GM21786 (cell line): ENCODE measurements at regions not wholly inside any gene's neighbourhood (a gene's known extent, or its start where the extent isn't known, plus 50 kb on each side); places are given as distances from the start of the nearest gene placed in this dataset.
A peak's percentile ranks its signal among the peaks of the same experiment; 100 is the strongest.
"Not testable (repeated sequence)": the region's sequence is repeated elsewhere in the genome, so short reads cannot be mapped to it uniquely, and the experiment has no call there.

Experiments used
- ATAC-seq: cut with Tn5 transposase; IDR thresholded peaks from one replicate; pipeline ENCODE4 v1.9.1; 2021; ENCODE audit not compliant: unreplicated experiment

DNA sequence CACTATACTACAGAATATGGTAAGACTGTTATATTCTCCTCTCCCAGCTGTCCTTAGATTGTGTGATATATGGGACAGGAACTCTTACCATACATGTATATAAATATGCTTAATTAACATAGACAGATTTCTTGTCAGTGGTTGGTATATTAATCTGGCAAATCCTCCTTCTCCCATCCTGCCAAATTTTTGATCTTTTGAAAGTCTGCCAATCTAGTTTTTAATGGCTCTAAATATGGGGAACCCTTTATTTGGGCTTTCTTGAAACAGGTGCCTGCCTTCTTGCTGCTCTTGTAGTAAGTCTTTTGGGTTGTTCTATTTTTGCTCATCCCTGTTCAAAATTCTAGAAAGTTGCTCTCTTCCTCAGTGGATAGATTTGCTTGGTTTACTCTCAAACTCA lies 63.5 kb downstream of the SPATA31D1 start:
- ATAC-seq: no peak

DNA sequence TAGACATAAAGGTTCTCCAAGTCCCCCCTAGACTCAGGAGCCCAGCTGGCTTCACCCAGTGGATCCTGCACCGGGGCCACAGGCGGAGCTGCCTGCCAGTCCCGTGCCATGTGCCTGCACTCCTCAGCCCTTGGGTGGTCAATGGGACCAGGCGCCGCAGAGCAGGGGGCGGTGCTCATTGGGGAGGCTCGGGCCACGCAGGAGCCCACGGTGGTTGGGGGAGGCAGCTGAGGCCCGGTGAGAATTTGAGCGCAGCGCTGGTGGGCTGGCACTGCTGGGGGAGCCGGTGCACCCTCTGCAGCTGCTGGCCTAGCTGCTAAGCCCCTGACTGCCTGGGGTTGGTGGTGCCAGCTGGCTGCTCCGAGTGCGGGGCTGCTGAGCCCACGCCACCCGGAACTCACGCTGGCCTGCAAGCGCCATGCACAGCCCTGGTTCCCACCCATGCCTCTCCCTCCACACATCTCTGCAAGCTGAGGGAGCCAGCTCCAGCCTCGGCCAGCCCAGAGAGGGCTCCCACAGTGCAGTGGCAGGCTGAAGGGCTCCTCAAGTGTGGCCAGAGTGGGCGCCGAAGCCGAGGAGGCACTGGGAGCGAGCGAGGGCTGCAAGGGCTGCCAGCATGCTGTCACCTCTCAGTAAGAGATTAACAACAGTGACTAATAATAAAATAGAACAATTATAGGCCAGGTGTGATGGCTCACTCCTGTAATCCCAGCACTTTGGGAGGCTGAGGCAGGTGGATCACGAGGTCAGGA lies 65.9 kb downstream of the SPATA31D1 start:
- ATAC-seq: no peak

DNA sequence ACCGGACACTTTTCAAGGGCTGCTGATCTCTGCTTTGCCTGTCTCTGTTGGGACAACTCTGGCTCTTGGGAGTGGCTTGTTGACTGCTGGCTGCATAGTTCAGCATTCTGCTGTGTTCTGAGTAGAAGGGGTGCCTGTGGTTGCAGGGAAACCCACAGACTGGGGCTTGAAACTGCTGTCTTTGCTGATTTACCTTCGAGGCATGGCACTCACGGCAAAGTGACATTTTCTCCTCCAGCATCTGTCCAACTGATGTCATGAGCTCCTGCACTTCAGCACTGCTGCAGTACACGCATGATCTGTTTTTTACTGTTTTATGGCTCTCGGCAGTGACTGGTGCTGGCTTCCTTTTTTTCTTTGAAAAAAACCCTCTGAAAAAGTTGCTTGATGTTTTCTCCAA lies 69.2 kb downstream of the SPATA31D1 start:
- no peak for ATAC-seq

DNA sequence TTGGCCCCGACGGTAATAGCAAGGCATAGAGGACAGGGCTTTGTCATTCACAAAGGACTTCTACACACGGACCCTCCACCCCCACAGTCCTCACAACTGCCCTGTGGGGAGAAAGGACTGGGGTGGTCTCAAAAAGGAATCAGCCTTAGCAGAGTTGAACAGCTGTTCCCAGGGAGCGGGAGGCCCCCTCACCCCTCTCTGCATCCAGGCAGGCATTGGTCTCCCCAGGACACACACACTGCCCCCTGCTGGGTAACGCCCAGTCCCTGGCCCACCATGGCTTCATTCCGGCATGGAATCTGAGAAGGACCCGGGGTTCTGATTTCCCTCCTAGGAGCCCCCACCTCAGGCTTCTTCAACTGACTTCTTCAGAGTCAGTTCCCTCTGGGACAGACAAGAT lies 73.2 kb downstream of the SPATA31D1 start:
- not testable (repeated sequence) for ATAC-seq

DNA sequence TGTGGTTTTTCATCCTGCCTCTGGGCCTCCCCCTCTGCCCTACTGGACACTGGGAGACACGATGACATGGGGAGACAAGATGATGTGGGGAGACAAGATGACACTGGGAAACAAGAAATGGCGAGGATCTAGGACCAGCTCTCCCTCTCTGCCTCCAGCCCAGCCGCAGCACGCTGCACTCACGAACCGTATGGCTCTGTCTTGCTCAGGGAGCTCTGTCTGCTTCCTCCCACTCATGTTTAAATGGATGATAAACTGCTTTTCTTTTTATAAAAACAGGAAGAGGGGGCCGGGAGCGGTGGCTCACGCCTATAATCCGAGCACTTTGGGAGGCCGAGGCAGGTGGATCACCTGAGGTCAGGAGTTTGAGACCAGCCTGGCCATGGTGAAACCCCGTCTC lies 73.7 kb downstream of the SPATA31D1 start:
- no peak for ATAC-seq

DNA sequence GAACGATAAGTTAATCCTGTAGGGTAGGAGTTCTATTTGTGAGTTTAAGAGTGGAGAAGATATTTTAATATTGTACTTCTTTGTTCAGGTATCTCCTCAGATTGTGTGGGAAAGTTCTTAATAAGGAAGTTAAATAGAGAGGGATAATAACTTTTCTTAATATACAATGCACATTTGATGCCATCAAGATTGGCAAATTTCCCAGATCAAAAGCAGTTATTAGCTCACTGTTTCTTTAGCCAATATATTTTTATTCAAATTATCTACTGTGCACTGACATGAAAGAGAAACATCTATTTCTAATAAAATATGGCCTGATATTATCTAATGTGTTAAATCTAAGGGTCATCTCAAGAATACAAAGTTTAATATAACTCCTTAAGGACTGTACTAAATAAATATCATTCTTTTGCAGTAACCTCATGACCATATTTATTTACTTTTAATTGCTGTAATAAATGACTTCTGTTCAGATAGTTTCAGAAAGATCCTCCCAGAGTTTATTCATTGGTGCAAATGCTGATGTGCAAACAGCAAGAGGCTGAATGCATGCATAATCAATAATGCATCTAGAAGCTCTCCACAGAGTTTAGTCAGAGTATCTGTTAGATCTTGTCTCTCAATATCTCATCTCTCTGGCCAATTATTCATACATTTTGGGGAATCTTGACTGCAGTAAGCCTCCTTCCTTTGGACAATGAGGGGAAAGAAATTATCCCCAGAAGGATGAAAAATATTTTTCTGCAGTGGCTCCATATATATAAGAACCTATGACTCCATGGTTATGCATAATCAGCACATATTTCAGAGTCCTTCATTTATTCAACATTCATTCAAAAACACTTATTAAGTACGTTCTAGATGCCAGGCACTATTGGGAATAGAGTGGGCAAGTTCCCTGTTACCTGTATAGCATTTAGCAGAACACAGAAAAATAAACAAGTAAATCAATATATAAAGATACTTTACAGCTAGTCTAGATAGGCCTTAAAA lies 85.3 kb downstream of the SPATA31D1 start:
- ATAC-seq: no peak

DNA sequence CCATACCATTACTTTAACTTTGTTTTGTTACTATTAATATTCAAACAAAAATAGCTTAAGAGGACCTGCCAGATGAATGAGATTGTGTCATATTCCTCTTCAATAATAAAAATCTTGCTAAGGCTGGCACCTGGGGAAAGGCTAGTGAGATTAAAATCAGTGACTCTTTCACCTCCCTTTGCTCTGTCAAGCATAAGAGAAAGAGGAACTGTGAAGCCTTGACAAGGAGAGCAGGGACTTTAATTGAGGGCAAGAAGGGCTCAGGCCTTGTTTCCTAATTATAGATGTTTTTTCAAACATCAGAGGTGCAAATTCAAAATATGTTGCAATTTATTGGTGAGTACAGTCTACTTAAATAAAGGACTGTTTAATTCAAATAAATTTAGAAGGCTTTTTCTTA lies 91.7 kb downstream of the SPATA31D1 start:
- ATAC-seq: peak; percentile 69

DNA sequence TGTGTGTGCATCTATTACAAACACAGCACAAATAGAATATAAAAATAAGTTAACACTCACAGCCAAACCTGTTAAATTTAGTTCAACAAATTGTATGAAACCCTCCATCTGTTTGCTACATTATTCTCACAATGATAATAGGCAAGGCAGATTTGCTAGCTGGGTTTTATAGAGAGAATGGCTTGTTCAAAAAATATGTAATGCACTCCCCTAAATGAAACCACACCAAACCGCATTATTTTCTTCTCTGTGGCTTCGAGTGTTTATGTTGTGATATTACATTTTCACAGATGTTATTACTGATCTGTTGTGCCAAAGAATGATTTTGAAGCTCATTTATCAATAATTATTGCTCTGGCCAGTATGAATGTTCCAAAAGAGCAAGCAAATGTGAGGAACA lies 92.9 kb downstream of the SPATA31D1 start:
- no peak for ATAC-seq

DNA sequence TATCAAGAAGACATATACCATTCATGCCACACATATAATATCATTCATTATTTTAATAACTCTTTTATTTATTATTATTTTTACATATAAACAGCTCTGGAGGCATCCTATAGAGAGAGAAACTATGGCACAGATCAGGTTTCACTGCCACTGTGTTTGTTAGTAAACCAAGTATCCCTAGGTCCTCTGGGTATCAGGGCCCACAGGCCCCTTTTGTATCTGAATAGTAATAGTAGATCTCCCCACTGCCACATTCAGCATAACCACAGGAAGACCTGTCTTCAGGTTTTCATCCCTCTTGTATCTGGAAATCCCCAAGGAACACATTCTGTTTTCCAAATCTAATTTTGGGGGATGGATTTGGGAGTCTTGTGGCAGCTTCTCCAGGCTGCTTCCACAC lies 94.0 kb downstream of the SPATA31D1 start:
- ATAC-seq: no peak

DNA sequence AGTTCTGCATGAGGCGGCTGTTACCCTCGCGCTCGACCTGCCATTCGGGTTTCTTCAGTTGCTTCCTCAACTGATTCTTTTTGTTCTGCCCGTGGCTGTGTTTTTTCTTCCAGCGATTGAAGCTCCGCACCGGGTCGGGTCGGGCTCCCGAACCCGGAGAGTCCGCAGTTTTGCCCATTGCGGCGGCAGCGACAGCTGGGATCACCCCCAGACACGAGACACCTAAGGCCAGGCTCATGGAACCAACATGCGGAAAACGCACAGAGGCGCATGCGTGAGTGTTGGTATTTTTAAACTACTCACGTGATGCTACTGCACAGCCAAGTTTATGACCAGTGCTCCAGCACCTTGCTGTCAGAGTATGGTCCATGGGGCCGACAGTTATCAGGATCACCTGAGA lies 100.0 kb downstream of the SPATA31D1 start:
- ATAC-seq: no peak

DNA sequence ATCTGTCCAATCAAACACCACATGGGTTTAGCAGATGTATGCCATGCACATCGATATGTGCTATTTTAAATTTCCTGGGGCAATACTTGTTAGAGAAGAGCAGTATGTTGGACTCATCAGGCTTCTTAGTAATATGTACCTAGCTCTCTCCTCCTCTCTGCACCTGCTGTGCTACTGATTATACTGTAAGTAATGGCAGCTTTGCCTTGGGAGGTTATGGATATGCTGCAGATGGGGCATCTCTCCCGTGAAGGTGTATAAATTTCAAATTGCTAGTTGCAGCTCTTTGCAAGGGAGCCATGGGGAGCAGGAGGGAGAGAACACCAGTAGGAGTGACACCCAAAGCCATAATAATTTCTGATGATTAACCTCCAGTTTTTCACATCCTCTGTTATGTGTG lies 101.5 kb downstream of the SPATA31D1 start:
- no peak for ATAC-seq

DNA sequence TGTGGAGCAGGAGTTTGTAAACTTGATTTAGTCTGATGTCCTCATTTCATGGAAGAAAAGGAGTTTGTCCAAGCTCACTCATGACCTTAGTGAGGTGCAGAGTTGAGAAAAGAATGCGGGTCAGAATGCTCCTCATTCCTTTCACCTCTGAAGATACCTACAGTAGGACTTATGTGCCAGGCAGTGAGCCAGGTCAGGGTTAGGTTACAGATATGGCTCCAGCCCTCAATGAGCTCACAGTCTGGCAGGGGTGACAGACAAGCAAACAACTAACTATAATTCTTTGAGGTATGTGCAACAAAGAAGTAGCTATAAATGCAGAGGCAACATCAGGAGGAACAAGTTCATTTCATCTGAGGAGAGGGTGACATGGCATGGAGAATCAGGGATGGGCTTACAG lies 102.5 kb downstream of the SPATA31D1 start:
- ATAC-seq: no peak

DNA sequence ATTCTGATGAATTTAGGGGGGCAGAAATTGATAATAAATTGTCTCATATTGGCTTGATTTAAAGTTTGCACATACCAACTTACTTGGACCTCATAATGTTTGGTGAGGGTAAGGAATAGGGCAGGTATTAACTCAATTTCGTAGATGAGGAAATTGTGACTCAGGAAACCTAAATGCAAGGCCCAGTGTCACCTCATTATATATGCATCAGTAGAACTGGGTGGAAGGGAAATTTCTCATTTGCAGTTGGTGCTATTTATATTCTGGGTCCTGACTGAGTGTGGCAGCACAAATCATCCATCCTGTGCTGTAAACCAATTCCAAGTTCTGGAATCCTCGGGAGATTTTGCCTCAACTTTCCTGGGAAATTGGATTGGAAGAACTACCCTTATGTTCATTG lies 103.0 kb downstream of the SPATA31D1 start:
- ATAC-seq: peak; percentile 74

DNA sequence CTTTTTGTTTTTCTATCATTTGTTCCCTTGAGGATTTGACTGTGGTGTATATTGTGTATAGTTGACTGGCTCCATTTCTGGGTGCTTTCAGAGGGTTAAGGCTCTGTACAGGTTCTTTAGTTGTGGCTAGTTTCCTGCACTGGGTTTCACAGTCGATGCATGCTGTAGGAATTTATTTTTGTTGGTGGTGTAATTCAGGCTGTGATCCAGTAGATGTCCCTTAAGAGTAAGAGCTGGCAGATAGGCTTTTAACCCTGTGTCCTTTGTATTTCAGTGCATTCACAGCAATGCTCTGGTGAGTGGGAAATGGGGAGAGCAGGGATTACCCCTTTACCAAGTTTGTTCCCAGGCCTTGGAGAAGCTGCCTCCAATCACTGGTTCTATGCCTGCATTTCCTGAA lies 112.9 kb downstream of the SPATA31D1 start:
- ATAC-seq: no peak

DNA sequence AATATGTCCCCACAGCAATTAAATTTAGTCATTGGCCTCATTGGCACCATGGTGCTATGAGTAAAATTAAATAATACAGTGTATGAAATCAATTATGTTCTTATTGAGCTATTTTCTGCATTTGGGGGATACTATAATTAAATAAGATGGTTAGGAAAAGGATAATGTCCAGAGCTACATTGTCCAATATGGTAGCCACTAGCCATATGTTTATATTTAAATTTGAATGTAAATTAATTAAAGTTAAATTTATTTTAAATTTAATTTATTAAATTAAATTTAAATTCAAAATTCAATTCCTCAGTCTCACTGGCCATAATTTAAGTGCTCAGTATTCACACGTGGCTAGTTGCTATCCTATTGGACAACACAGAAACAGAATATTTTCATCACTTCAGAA lies 115.7 kb downstream of the SPATA31D1 start:
- ATAC-seq: no peak

DNA sequence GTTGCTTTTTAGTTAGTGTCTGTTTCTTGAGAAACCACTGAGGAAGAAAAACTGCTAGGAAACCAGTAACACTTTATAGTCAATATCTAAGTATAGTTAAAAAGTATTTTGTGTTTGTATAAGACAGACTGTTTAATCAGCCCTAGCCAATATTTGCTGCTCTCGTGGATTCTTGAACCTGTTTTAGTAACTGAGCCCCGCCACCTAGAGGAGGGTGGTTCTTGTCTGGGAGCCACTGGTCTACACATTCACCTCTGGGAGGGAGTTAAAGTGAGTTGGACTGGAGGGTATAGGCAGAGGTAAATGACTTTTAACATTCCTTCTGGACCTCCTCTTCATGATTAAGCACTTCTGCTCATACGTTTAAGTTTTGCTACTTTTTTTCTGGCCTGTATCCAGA lies 117.2 kb downstream of the SPATA31D1 start:
- ATAC-seq: no peak

DNA sequence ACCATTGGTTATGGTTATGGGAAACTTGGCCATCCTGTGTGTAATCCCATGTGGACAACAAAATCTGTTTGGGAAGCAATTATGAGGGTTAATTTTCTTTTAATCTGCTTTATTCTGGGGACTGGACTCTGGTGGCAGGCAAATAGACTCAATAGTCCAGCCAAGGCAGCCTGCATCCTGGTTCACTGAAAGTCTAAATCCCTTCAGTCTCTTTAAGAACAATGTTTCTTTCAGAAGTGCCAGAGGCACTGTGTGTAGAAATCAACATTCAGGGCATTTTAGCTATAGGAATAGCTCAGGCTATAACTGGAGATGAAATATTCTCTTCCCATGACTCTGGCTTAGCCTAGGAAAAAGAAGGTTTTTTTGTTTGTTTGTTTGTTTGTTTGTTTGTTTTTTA lies 118.0 kb downstream of the SPATA31D1 start:
- ATAC-seq: no peak

DNA sequence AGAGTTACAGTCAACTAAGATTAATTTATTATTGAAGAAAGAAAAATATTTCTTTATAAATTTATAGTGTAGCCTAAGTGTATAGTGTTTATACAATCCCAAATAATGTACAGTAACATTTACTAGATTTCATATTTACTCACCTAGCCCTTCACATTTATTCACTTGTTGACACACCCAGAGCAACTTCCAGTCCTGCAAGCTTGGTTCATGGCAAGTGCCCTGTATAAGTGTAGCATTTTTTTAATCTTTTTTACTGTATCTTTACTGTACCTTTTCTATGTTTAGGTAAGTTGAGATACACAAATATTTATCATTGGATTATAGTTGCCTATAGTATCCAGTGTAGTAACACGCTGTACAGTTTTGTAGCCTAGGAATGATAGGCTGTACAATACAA lies 119.9 kb downstream of the SPATA31D1 start:
- no peak for ATAC-seq

DNA sequence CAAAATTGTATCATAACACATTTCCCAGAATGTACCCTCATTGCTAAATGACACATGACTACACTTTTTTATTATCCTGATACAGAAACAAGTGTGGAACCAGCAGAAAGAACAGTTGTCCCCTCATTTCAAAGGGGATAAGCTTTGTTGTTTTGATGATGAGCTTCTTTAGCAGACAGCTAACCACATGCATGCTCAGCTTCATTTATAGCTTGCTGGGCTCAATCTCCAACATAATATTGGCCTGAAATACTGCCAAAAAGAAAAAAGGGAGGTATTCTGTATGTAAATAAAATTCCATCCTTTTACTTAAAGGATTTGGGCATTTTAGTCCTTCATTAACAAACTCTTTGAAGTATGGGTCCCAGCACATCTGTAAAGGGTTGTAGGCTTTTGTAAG lies 120.4 kb downstream of the SPATA31D1 start:
- ATAC-seq: no peak

DNA sequence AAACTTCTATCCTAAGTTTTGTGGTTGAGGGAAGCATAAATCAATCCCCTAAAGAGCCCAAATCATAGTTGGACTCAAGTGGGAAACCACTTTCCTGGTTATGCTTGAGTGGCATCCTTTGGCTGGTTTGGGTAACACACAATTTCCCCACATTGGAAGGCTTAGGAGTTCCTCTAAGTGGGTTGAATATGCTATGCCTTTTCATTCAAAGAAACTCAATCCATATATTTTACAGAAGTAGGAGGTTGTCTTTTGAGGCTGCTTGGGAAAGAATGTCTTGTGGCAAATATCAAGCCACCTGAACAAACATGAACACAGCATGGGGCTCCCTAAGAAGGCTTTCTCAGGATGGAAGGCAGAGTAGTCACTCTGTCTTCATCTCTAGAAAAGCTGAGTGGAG lies 121.1 kb downstream of the SPATA31D1 start:
- no peak for ATAC-seq

DNA sequence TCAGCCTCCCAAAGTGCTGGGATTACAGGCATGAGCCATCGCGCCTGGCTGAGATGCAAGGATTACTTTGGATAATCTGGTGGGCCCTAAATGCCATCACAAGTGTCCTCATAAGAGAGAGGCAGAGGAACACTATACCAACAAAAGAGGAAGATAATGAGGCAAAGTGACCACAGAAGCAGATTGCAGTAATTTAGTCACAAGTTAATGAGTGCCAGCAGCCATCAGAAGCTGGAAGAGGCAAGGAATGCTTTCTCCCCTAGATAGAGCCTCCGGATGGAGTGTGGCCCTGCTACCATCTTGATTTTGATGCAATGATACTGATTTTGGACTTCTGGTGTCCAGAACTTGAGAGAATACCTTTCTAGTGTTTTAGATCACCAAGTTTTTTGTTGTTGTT lies 122.3 kb downstream of the SPATA31D1 start:
- ATAC-seq: no peak

DNA sequence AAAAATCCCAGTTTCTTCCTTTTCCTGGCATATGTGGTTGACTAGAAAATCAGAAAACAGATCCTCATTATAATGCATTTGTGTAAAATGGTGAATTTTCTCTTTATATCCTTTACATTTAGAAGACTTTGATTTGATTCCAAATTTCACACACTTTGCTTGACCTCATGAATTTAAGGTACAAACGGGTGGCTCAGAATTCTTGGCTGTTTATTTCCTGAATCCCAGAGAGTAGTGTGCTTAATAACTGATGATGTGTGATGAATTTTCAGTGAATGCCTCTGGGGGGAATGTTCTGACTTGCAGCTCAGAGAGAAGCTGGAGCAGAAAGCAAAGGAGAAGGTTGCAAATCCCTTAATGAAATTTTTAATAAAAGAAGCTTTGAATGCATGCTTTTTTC lies 126.8 kb downstream of the SPATA31D1 start:
- no peak for ATAC-seq
